Gastroesophageal sphincter (tissue), 3 donors: ENCODE measurements at regions not wholly inside any gene's neighbourhood (a gene's known extent, or its start where the extent isn't known, plus 50 kb on each side); places are given as distances from the start of the nearest gene placed in this dataset.

Experiments
- CTCF ChIP-seq, 4 experiments: fragments of 200-600 bp in 2 of 4; fragments of 450-650 bp in 2 of 4; sonication (generic) in 1 of 4; IDR thresholded peaks; one replicate each; pipeline ENCODE4 v1.5.1; 2017 to 2019; ENCODE audit warnings: antibody characterized with exemption in 4 of 4, mild to moderate bottlenecking in 2 of 4, moderate library complexity in 2 of 4
- POLR2A ChIP-seq, 2 donors: fragments of 450-650 bp; IDR thresholded peaks; one replicate each; pipeline ENCODE4 v1.6.1; 2017; ENCODE audit warnings: antibody characterized with exemption in 2 of 2, mild to moderate bottlenecking in 2 of 2, moderate library complexity in 1 of 2

GRCh38 chr17:71530248-71530647, 590.6 kb upstream of the SOX9 start:
- no peak for TF ChIP-seq CTCF (IDR thresholded peaks at IDR 0.05)
- no peak for TF ChIP-seq POLR2A (IDR thresholded peaks at IDR 0.05)
